ENCODE measurements at regions not wholly inside any gene's neighbourhood (a gene's known extent, or its start where the extent isn't known, plus 50 kb on each side); places are given as distances from the start of the nearest gene placed in this dataset.

- Mint-ChIP-seq H3K36me3 (ENCODE audit: low read depth, unreplicated experiment) (no peaks in the 10 kb centered on the region), H3K27ac (ENCODE audit: unreplicated experiment) (no peak overlapping the region)
Measured at GRCh38 chr2:204078003-204078698, 141.6 kb downstream of the ICOS start.

GRCh38 chr2:204081487-204082425 is 145.2 kb downstream of the ICOS start:
- H3K36me3 Mint-ChIP-seq (ENCODE audit: low read depth, unreplicated experiment): no peaks in the 10 kb centered on the region
- no peak for DNase-seq (ENCODE audit: low spot score)
- no peak overlapping the region for H3K4me3 Mint-ChIP-seq (ENCODE audit: unreplicated experiment)
- H3K27me3 Mint-ChIP-seq (ENCODE audit: unreplicated experiment): no peaks in the 10 kb centered on the region
- no peaks in the 10 kb centered on the region for H3K4me1 Mint-ChIP-seq (ENCODE audit: unreplicated experiment)
- TF ChIP-seq CTCF (IDR thresholded peaks at IDR 0.05; ENCODE audit: unreplicated experiment): no peak
- H3K27ac Mint-ChIP-seq (ENCODE audit: unreplicated experiment): no peak overlapping the region
- H3K9me3 Mint-ChIP-seq (ENCODE audit: unreplicated experiment): no peaks in the 10 kb centered on the region

More at GRCh38 chr2:204078003-204078698, 141.6 kb downstream of the ICOS start:
- Mint-ChIP-seq H3K9me3 (ENCODE audit: unreplicated experiment) (no peaks in the 10 kb centered on the region), H3K4me1 (ENCODE audit: unreplicated experiment) (no peaks in the 10 kb centered on the region), H3K4me3 (ENCODE audit: unreplicated experiment) (no peak overlapping the region), H3K27me3 (ENCODE audit: unreplicated experiment) (no peaks in the 10 kb centered on the region)
- no peak for TF ChIP-seq CTCF (IDR thresholded peaks at IDR 0.05; ENCODE audit: unreplicated experiment)
- no peak for DNase-seq (ENCODE audit: low spot score)

- no peak for DNase-seq (ENCODE audit: low spot score)
- Mint-ChIP-seq H3K9me3 (ENCODE audit: unreplicated experiment) (no peaks in the 10 kb centered on the region), H3K4me3 (ENCODE audit: unreplicated experiment) (no peak overlapping the region), H3K4me1 (ENCODE audit: unreplicated experiment) (no peaks in the 10 kb centered on the region), H3K27ac (ENCODE audit: unreplicated experiment) (no peak overlapping the region), H3K27me3 (ENCODE audit: unreplicated experiment) (no peaks in the 10 kb centered on the region), H3K36me3 (ENCODE audit: low read depth, unreplicated experiment) (no peaks in the 10 kb centered on the region)
- no peak for TF ChIP-seq CTCF (IDR thresholded peaks at IDR 0.05; ENCODE audit: unreplicated experiment)
Measured at GRCh38 chr2:204086167-204086566, 149.6 kb downstream of the ICOS start.

- H3K27ac Mint-ChIP-seq (ENCODE audit: unreplicated experiment): no peak overlapping the region
- no peaks in the 10 kb centered on the region for H3K4me1 Mint-ChIP-seq (ENCODE audit: unreplicated experiment)
- H3K4me3 Mint-ChIP-seq (ENCODE audit: unreplicated experiment): no peak overlapping the region
- H3K27me3 Mint-ChIP-seq (ENCODE audit: unreplicated experiment): no peaks in the 10 kb centered on the region
- H3K9me3 Mint-ChIP-seq (ENCODE audit: unreplicated experiment): no peaks in the 10 kb centered on the region
- TF ChIP-seq CTCF (IDR thresholded peaks at IDR 0.05; ENCODE audit: unreplicated experiment): no peak
- no peak for DNase-seq (ENCODE audit: low spot score)
- H3K36me3 Mint-ChIP-seq (ENCODE audit: low read depth, unreplicated experiment): no peaks in the 10 kb centered on the region
Measured at GRCh38 chr2:204089105-204089504, 152.5 kb downstream of the ICOS start.

GRCh38 chr2:204089574-204089973 is 153.0 kb downstream of the ICOS start:
- H3K4me1 Mint-ChIP-seq (ENCODE audit: unreplicated experiment): no peaks in the 10 kb centered on the region
- no peaks in the 10 kb centered on the region for H3K9me3 Mint-ChIP-seq (ENCODE audit: unreplicated experiment)
- no peak overlapping the region for H3K27ac Mint-ChIP-seq (ENCODE audit: unreplicated experiment)
- no peak for DNase-seq (ENCODE audit: low spot score)
- no peaks in the 10 kb centered on the region for H3K36me3 Mint-ChIP-seq (ENCODE audit: low read depth, unreplicated experiment)
- H3K4me3 Mint-ChIP-seq (ENCODE audit: unreplicated experiment): no peak overlapping the region
- no peaks in the 10 kb centered on the region for H3K27me3 Mint-ChIP-seq (ENCODE audit: unreplicated experiment)
- no peak for TF ChIP-seq CTCF (IDR thresholded peaks at IDR 0.05; ENCODE audit: unreplicated experiment)
